ENCODE measurements at regions not wholly inside any gene's neighbourhood (a gene's known extent, or its start where the extent isn't known, plus 50 kb on each side); places are given as distances from the start of the nearest gene placed in this dataset.

DNA sequence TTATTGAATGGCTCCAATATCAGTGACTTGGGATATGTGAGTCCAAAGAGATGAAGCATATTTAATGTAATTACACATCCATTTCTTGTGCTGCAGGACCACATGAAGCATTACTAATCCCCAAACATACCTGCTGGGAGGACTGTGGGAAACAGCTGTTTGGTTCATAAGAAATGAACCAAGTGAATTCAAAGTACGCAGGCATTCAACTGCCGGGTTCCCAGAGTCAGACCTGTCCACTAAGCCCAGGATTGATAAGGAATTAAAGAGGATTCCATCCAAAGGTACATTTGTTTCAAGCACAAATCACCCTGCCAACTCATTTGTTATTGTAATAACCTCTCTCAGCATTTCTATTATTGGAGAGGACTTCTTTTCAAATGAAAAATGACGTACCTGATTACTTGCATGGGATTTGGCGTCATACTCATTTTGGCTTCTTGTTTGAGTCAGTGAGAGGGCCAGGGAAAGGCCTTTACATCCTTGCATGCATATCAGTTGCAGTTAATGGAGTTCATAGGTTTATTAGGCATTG lies 230.7 kb downstream of the TXNL1 start:
- no peaks in the 10 kb centered on the region for H3K27me3 Mint-ChIP-seq (ENCODE audit: low read depth)

GRCh38 chr18:56402872-56403516 lies 235.4 kb downstream of the TXNL1 start:
- peaks cover 4% of the 10 kb centered on the region for H3K9me3 Mint-ChIP-seq
- H3K4me3 Mint-ChIP-seq, result no peak overlapping the region
- TF ChIP-seq CTCF (conservative IDR thresholded peaks at IDR 0.05), result no peak
- H3K27me3 Mint-ChIP-seq (ENCODE audit: low read depth), result no peaks in the 10 kb centered on the region
- DNase-seq (ENCODE audit: low read depth, low spot score), result no peak
- no peaks in the 10 kb centered on the region for H3K36me3 Mint-ChIP-seq (ENCODE audit: low read depth)
- no peak overlapping the region for H3K27ac Mint-ChIP-seq (ENCODE audit: unreplicated experiment)
- H3K4me1 Mint-ChIP-seq, result no peaks in the 10 kb centered on the region

More for the DNA sequence above, 230.7 kb downstream of the TXNL1 start:
- Mint-ChIP-seq H3K9me3 (peaks cover 4% of the 10 kb centered on the region), H3K4me3 (no peak overlapping the region), H3K27ac (ENCODE audit: unreplicated experiment) (no peak overlapping the region), H3K36me3 (ENCODE audit: low read depth) (no peaks in the 10 kb centered on the region), H3K4me1 (no peaks in the 10 kb centered on the region)
- TF ChIP-seq CTCF (conservative IDR thresholded peaks at IDR 0.05), result no peak
- no peak for DNase-seq (ENCODE audit: low read depth, low spot score)

GRCh38 chr18:56393870-56394269 lies 244.5 kb downstream of the TXNL1 start:
- Mint-ChIP-seq H3K27ac (ENCODE audit: unreplicated experiment) (no peak overlapping the region), H3K4me1 (peaks cover 4% of the 10 kb centered on the region), H3K27me3 (ENCODE audit: low read depth) (no peaks in the 10 kb centered on the region), H3K36me3 (ENCODE audit: low read depth) (no peaks in the 10 kb centered on the region), H3K4me3 (no peak overlapping the region), H3K9me3 (no peaks in the 10 kb centered on the region)
- DNase-seq (ENCODE audit: low read depth, low spot score), result no peak
- TF ChIP-seq CTCF (conservative IDR thresholded peaks at IDR 0.05), result no peak

DNA sequence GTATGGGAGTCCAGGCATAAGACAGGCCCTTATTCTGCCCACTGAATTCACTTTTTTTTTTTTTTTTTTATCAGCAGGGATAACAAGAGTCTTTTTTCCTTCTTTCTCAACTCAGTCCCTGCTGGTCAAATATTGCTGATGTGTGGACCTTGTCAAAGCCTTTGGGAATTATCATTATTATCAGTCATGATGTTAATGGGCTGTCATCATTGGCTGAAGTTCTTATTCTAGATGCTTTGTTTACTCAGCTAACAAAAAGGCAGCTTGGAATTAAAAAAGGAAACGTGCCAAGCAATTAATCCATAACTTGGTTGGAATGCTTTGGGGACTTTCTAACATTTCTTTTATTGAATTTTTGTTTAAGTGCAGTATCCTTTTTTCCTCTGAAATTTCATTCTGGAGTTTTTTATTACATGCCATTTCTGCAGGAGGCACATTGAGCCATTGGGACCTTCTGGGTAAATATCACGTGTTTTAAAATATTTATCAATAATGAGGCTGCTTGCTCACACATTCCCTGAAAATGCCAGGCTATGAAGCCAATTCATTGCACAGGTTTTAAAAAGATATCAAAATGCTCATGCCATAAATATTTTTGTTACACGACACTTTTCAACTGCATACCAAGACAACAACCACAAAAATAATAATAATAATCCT lies 246.3 kb downstream of the TXNL1 start:
- Mint-ChIP-seq H3K36me3 (ENCODE audit: low read depth) (no peaks in the 10 kb centered on the region), H3K27me3 (ENCODE audit: low read depth) (no peaks in the 10 kb centered on the region), H3K4me3 (no peak overlapping the region), H3K27ac (ENCODE audit: unreplicated experiment) (no peak overlapping the region), H3K4me1 (peaks cover 4% of the 10 kb centered on the region), H3K9me3 (no peaks in the 10 kb centered on the region)
- no peak for TF ChIP-seq CTCF (conservative IDR thresholded peaks at IDR 0.05)
- no peak for DNase-seq (ENCODE audit: low read depth, low spot score)

DNA sequence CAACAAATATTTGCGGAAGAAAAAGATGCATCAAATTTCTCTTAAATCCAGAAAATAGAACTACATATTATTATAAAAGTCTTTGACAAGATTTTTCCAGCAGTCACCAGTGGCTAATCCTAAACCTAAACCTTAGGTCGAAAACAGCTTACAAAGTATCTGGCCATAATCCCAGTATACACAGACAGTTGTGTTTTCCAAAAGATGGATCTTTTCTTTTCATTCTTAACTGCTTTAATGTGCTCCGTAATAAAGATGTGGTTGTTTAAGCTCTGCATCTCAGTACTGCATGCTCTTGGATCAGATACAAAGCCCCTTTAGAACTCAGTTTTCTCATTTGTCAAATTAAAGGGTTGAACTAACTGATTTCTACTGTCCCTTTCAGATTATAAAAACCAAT lies 247.8 kb downstream of the TXNL1 start:
- Mint-ChIP-seq H3K27ac (ENCODE audit: unreplicated experiment) (no peak overlapping the region), H3K36me3 (ENCODE audit: low read depth) (no peaks in the 10 kb centered on the region), H3K4me1 (peaks cover 4% of the 10 kb centered on the region), H3K4me3 (no peak overlapping the region), H3K27me3 (ENCODE audit: low read depth) (no peaks in the 10 kb centered on the region), H3K9me3 (no peaks in the 10 kb centered on the region)
- TF ChIP-seq CTCF (conservative IDR thresholded peaks at IDR 0.05), result no peak
- no peak for DNase-seq (ENCODE audit: low read depth, low spot score)
